ENCODE measurements at regions not wholly inside any gene's neighbourhood (a gene's known extent, or its start where the extent isn't known, plus 50 kb on each side); places are given as distances from the start of the nearest gene placed in this dataset.

DNA sequence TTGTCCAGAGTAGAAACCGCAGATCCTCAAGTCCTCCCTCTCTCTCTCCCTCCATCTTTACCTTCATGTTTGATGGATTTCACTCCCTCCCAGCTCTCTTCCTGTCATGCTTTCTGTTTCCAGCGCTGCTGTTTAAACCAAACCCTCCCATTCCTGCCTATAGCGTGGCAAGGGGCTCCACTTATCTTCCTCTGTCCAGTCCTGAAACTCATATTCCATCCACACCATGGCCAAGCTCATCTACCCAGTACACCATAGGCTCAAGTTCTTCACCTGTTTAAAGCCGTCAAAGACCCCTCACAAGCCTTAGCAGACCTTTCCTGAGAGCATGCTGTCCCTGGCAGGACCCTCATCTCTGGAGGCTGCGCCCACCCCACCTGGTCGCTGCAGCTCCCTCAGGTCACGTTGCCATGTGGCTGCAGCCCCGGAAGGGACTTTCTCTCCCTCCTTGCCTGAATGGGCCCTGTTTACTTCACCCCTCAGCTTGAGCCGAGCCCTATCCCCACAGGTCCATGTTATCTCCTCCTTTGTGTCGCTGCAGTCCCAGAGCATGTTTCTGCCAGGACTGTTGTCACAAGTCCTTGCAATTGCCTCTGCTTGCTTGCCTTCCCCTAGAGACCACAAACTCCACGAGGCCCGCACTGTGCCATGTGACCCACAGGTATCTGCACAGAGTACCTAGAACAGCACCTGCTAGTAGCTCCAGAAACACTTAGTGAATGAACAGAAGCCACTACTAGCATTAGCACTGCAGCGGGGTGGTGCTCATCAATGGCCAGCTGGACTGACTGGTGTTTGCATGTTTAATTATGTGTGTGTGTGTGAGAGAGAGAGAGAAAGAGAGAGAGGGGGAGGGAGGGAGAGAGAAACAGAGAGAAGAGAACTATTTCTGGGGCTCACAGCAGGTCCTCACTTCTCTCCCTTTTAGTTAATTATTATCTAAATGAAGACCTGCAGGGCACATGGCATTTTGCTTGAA is 149.4 kb upstream of the SNX19 start:
- TF ChIP-seq, protein P1, sequence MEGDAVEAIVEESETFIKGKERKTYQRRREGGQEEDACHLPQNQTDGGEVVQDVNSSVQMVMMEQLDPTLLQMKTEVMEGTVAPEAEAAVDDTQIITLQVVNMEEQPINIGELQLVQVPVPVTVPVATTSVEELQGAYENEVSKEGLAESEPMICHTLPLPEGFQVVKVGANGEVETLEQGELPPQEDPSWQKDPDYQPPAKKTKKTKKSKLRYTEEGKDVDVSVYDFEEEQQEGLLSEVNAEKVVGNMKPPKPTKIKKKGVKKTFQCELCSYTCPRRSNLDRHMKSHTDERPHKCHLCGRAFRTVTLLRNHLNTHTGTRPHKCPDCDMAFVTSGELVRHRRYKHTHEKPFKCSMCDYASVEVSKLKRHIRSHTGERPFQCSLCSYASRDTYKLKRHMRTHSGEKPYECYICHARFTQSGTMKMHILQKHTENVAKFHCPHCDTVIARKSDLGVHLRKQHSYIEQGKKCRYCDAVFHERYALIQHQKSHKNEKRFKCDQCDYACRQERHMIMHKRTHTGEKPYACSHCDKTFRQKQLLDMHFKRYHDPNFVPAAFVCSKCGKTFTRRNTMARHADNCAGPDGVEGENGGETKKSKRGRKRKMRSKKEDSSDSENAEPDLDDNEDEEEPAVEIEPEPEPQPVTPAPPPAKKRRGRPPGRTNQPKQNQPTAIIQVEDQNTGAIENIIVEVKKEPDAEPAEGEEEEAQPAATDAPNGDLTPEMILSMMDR (IDR thresholded peaks at IDR 0.05; ENCODE audit: insufficient read depth, low read depth, low read length, missing control alignments) = no peak
- no peak overlapping the region for H3K4me3 ChIP-seq (ENCODE audit: low read depth, low read length)
- no peak for DNase-seq (ENCODE audit: low read depth)

DNA sequence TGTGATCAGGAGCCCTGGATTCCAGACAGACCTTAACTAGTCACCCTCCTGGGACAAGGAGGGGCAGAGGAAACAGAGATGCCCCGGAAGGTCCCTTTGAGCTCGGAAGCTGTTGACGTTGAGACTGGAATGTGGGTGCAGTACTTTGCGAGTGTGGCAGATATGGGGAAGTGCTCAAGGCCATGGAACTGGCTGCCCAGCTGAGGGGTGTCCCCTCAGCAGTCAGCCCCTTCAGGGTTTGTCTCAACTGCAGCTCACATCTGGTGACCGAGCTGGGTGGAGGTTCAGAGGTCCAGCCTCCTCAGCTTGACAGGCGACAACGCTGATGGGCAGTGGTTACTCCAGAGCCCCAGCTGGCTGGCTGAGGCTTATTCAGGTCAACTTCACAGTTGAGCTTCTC is 150.3 kb upstream of the SNX19 start:
- H3K4me3 ChIP-seq (ENCODE audit: low read depth, low read length) = no peak overlapping the region
- DNase-seq (ENCODE audit: low read depth) = no peak
- TF ChIP-seq, protein P1 (IDR thresholded peaks at IDR 0.05; ENCODE audit: insufficient read depth, low read depth, low read length, missing control alignments) = no peak

DNA sequence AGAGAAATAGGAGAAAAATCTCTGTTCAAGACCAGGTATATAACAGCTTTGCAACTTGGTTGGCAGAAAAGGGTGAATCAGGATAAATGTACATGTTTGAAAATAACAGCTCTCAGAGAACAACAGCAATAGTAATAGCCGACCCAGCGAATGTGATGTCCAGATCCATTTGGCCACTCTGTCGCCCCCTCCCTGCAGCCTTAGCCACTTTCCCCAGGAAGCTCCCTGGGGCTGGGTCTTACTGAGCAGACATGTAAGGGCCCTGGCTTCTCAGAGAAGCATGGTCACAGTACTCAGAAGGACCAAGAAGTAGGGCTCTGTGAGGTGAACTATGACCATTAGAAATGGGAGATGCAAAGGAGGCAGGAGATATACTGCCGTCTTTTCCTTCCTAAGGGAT is 154.1 kb upstream of the SNX19 start:
- H3K4me3 ChIP-seq (ENCODE audit: low read depth, low read length) = no peak overlapping the region
- DNase-seq (ENCODE audit: low read depth) = no peak
- TF ChIP-seq, protein P1 (IDR thresholded peaks at IDR 0.05; ENCODE audit: insufficient read depth, low read depth, low read length, missing control alignments) = no peak

DNA sequence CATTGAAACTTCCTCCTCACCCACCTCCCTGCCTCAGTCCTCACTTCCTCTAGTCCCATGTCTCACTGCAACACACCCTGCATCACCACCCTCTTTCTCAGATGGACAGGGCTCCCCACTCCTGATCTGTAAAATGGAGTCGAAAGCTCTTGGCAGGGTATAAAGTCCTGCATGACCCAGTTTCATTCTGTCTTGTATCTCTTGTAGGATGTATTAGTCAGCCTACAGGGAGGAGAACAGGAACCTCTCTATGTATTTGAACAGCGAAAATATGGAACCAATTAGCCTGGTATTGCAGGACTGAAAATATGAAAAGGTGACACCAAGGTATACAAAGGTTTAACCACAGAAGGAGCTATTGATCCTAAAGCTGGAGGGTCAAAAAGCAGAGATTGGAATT is 156.9 kb upstream of the SNX19 start:
- TF ChIP-seq, protein P1 (IDR thresholded peaks at IDR 0.05; ENCODE audit: insufficient read depth, low read depth, low read length, missing control alignments) = no peak
- DNase-seq (ENCODE audit: low read depth) = no peak

DNA sequence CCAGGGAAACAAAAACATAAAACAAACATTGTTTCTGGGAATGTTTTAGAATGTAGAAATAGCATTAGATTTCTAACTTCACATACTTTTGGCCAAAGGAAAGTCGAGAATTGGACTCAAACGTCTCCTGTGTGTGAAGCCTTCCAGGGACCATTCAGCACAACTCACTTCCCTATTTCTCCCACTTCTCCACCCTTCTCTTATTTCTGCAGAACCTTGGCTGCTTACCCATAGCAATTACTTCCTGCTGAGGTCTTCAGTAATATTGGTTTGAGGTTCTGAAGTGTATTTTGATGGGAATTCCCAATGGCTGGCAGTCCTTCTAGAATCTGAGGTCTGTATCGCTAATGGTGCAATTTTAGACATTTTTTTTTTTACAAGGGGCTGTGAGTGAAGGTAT is 158.3 kb upstream of the SNX19 start:
- H3K4me3 ChIP-seq (ENCODE audit: low read depth, low read length) = no peak overlapping the region
- DNase-seq (ENCODE audit: low read depth) = no peak
- TF ChIP-seq, protein P1 (IDR thresholded peaks at IDR 0.05; ENCODE audit: insufficient read depth, low read depth, low read length, missing control alignments) = no peak

More for the DNA sequence above, 156.9 kb upstream of the SNX19 start:
- H3K4me3 ChIP-seq (ENCODE audit: low read depth, low read length) = no peak overlapping the region

DNA sequence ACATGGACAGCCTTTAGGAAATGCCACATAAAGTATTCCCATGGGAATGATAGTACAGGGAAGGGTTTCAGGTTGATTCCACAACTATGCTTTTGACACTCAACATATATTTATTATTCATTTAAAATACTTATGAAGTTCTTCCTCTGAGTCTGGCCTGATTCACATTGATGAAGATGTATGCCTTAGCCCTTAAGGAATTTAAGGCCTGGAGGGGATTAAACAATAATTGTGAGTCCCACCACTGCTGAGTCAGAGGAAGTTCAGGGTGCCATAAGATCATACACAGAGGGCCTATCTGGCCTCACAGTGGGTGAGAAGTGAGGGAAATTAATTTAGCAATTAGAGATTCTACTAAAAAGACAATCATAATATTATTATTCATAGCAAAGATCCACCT is 161.1 kb upstream of the SNX19 start:
- no peak for DNase-seq (ENCODE audit: low read depth)
- no peak overlapping the region for H3K4me3 ChIP-seq (ENCODE audit: low read depth, low read length)
- TF ChIP-seq, protein P1 (IDR thresholded peaks at IDR 0.05; ENCODE audit: insufficient read depth, low read depth, low read length, missing control alignments) = no peak
